BLaER1 treated with 17β-estradiol and CSF1 and Interleukin-3, amounts not matched to agents 10 nM and 100 nM (cell line): ENCODE measurements at regions not wholly inside any gene's neighbourhood (a gene's known extent, or its start where the extent isn't known, plus 50 kb on each side); places are given as distances from the start of the nearest gene placed in this dataset.

Experiments used
- H3K27ac ChIP-seq, 11 experiments: shearing (Covaris generic); formaldehyde crosslinking; 2 replicates each; pipeline ENCODE4 v1.8.1; 2022
- H3K27me3 ChIP-seq, 11 experiments: shearing (Covaris generic); formaldehyde crosslinking; 2 replicates each; pipeline ENCODE4 v1.8.1; 2022
- H3K36me3 ChIP-seq, 11 experiments: shearing (Covaris generic); formaldehyde crosslinking; 2 replicates each; pipeline ENCODE4 v1.8.1; 2022
- H3K4me1 ChIP-seq, 10 experiments: shearing (Covaris generic); formaldehyde crosslinking; 2 replicates each; pipeline ENCODE4 v1.8.1; 2022
- H3K4me2 ChIP-seq, 11 experiments: shearing (Covaris generic); formaldehyde crosslinking; 2 replicates each; pipeline ENCODE4 v1.8.1; 2022
- H3K4me3 ChIP-seq, 10 experiments: shearing (Covaris generic); formaldehyde crosslinking; 2 replicates each; pipeline ENCODE4 v1.8.1; 2022
- H3K9ac ChIP-seq, 11 experiments: shearing (Covaris generic); formaldehyde crosslinking; 2 replicates each; pipeline ENCODE4 v1.8.1; 2022
- H3K9me3 ChIP-seq, 11 experiments: shearing (Covaris generic); formaldehyde crosslinking; replicated peaks in 1 of 11; 2 replicates each; pipeline ENCODE4 v1.8.1; 2022
- H4K20me1 ChIP-seq, 11 experiments: shearing (Covaris generic); formaldehyde crosslinking; 2 replicates each; pipeline ENCODE4 v1.8.1; 2022
- Cebpa-rat ChIP-seq, 11 experiments: shearing (Covaris generic); IDR thresholded peaks; 2 replicates each; pipeline ENCODE4 v1.8.1; 2022

- Histone ChIP-seq H3K4me1 (no peaks in the 10 kb centered on the region), H3K9ac (no peak overlapping the region), H3K4me3 (no peak overlapping the region), H3K4me2 (no peak overlapping the region), H4K20me1 (no peaks in the 10 kb centered on the region; a peak in 1 of 22 replicates), H3K9me3 (peaks cover 0 to 22% (median 8%) of the 10 kb centered on the region in 11 experiments; a peak in 12 of 22 replicates), H3K27me3 (no peaks in the 10 kb centered on the region), H3K27ac (no peak overlapping the region), H3K36me3 (no peaks in the 10 kb centered on the region)
- no peak for TF ChIP-seq Cebpa-rat (IDR thresholded peaks at IDR 0.05)
These were observed 293.0 kb downstream of the GRB14 start for GRCh38 chr2:164328310-164328709.

- no peaks in the 10 kb centered on the region for H3K36me3 ChIP-seq
- peaks cover 0 to 33% (median 9%) of the 10 kb centered on the region in 11 experiments; a peak in 14 of 22 replicates for H3K9me3 ChIP-seq
- no peak for TF ChIP-seq Cebpa-rat (IDR thresholded peaks at IDR 0.05)
- no peaks in the 10 kb centered on the region; a peak in 1 of 22 replicates for H4K20me1 ChIP-seq
- H3K4me3 ChIP-seq = no peak overlapping the region
- no peaks in the 10 kb centered on the region for H3K4me1 ChIP-seq
- H3K4me2 ChIP-seq = no peak overlapping the region
- no peak overlapping the region for H3K9ac ChIP-seq
- H3K27me3 ChIP-seq = no peaks in the 10 kb centered on the region
- no peak overlapping the region for H3K27ac ChIP-seq
These were observed 297.3 kb downstream of the GRB14 start for GRCh38 chr2:164323978-164324377.

GRCh38 chr2:164314148-164314547, 307.1 kb downstream of the GRB14 start:
- Histone ChIP-seq H3K4me3 (no peak overlapping the region), H3K27ac (no peak overlapping the region), H3K36me3 (no peaks in the 10 kb centered on the region), H3K4me1 (no peaks in the 10 kb centered on the region), H3K4me2 (no peak overlapping the region), H4K20me1 (no peaks in the 10 kb centered on the region; a peak in 1 of 22 replicates), H3K27me3 (no peaks in the 10 kb centered on the region), H3K9me3 (no peaks in the 10 kb centered on the region), H3K9ac (no peak overlapping the region)
- TF ChIP-seq Cebpa-rat (IDR thresholded peaks at IDR 0.05) = no peak

DNA sequence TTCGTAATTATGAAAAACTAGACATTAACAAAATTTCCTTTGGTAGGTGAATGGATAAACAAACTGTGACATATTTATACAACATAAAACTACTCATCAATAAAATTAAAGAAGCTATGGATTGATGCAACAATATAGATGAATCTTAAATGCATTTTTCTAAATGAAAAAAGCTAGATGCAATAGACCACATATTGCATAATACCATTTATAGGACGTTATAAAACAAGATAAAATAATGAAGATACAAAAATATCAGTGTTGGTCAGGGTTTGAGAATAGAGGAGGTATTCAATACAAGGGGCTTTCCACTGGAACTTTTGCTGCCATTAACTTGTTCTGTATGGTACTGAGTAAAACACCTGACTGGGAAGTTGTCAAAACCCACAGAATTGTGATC, 314.4 kb downstream of the GRB14 start:
- Histone ChIP-seq H3K4me2 (no peak overlapping the region), H3K4me1 (no peaks in the 10 kb centered on the region), H4K20me1 (no peaks in the 10 kb centered on the region; a peak in 1 of 22 replicates), H3K4me3 (no peak overlapping the region), H3K27ac (no peak overlapping the region), H3K27me3 (no peaks in the 10 kb centered on the region), H3K9ac (no peak overlapping the region), H3K36me3 (no peaks in the 10 kb centered on the region), H3K9me3 (no peaks in the 10 kb centered on the region)
- no peak for TF ChIP-seq Cebpa-rat (IDR thresholded peaks at IDR 0.05)

DNA sequence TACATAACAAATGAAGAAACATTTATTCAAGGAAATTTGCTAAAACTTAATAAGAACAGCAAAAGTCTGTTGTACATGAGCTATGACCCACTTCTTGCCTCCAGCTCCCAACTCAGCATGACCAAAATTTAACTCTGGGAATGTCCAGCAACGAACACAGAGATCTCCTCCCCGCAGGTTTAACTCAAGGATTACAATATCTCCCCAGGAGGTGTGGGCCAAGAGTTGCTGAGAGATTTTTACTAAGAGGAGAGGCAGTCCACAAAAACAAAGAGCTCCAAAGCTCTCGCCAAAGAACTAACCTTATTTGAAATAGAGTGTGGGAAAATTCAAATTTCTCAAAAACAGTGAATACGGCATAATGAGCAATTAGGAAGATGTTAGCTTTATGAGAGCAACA, 318.5 kb downstream of the GRB14 start:
- Histone ChIP-seq H3K36me3 (no peaks in the 10 kb centered on the region), H3K4me2 (no peak overlapping the region), H4K20me1 (no peaks in the 10 kb centered on the region), H3K9me3 (no peaks in the 10 kb centered on the region), H3K27me3 (no peaks in the 10 kb centered on the region), H3K4me1 (no peaks in the 10 kb centered on the region), H3K4me3 (no peak overlapping the region), H3K9ac (no peak overlapping the region), H3K27ac (no peak overlapping the region)
- TF ChIP-seq Cebpa-rat (IDR thresholded peaks at IDR 0.05) = no peak

DNA sequence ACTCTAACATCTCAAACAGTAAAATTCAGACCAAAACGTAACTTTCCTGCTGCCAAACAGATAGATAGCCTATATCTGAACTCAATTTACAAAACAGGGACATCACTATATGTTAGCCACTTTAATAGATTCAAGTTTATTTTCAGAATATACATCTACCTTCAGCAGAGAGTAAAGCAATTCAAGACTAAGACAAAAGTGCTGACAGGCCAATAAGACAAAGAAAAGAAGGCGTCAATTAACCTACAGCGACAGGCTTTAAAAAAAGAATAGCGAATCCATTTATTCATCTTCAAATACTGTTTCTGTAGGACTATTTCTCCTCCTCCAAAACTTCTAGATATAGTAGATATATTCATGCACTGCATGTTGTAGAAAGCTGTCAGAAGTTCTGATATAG, 333.0 kb downstream of the GRB14 start:
- H4K20me1 ChIP-seq = no peaks in the 10 kb centered on the region
- no peak for TF ChIP-seq Cebpa-rat (IDR thresholded peaks at IDR 0.05)
- H3K27me3 ChIP-seq = no peaks in the 10 kb centered on the region
- H3K9me3 ChIP-seq = no peaks in the 10 kb centered on the region
- no peak overlapping the region for H3K27ac ChIP-seq
- H3K36me3 ChIP-seq = no peaks in the 10 kb centered on the region
- no peak overlapping the region for H3K9ac ChIP-seq
- H3K4me1 ChIP-seq = no peaks in the 10 kb centered on the region
- H3K4me2 ChIP-seq = no peak overlapping the region
- no peak overlapping the region for H3K4me3 ChIP-seq

DNA sequence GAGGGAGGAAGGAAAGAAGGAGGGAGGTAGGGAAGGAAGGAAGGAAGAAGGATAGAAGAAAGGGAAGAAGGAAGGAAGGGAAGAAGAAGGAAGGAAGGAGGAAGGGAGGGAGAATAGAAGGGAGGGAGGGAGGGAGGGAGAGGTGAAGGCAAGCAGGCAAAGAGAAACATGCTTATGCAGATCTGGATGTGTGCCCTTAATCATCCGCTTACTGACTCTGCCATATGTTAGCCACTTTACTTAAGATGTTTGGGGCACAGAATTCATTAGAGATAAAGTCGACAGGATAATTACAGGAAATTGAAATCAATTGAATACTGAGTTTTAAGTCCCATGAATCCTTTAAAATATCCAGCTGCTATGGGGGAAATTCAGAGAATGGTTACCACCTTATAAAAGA, 334.2 kb downstream of the GRB14 start:
- TF ChIP-seq Cebpa-rat (IDR thresholded peaks at IDR 0.05) = no peak

DNA sequence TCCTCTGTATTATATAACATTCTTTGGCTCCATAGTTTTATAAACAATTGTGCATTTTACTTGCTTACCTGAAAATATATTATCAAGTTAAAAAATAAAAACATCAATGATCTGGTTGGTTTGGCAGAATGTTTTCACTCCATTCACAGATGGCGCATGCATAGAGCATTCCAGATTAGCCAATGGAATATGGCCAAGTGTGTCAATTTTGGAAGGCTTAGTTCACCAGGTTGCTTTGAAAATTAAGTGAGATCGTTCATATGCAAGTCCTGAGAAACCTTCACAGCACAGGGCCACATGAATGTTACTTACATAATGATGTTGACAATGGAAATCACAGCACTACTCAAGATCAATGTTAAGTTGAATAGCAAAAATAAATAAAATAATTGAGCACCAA, 335.7 kb downstream of the GRB14 start:
- Histone ChIP-seq H3K4me2 (no peak overlapping the region), H3K9ac (no peak overlapping the region), H3K27me3 (no peaks in the 10 kb centered on the region), H3K4me3 (no peak overlapping the region), H4K20me1 (no peaks in the 10 kb centered on the region), H3K36me3 (no peaks in the 10 kb centered on the region), H3K9me3 (no peaks in the 10 kb centered on the region), H3K4me1 (peaks cover 0 to 8% (median 0%) of the 10 kb centered on the region in 10 experiments; a peak in 1 of 20 replicates), H3K27ac (no peak overlapping the region)
- no peak for TF ChIP-seq Cebpa-rat (IDR thresholded peaks at IDR 0.05)

More for the DNA sequence above, 334.2 kb downstream of the GRB14 start:
- Histone ChIP-seq H3K27ac (no peak overlapping the region), H3K4me2 (no peak overlapping the region), H4K20me1 (no peaks in the 10 kb centered on the region), H3K27me3 (no peaks in the 10 kb centered on the region), H3K36me3 (no peaks in the 10 kb centered on the region), H3K9me3 (no peaks in the 10 kb centered on the region), H3K4me3 (no peak overlapping the region), H3K4me1 (no peaks in the 10 kb centered on the region), H3K9ac (no peak overlapping the region)

DNA sequence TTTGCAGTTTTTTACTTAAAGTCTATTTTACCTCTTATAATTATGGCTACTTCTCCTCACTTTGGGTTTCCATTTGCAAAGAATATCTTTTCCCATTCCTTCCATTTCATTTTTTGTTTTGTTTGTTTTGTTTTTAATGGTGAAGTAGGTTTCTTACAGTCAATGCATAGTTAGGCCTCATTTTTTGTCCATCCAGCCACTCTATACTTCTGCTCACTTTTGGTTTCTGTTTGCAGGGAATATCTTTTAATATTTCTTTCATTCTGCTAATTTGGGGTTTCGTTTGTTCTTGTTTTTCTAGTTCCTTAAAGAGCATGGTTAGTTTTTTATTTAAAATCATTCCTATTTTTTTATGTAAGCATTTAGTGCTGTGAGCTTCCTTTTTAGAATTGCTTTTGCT, 339.4 kb downstream of the GRB14 start:
- TF ChIP-seq Cebpa-rat (IDR thresholded peaks at IDR 0.05) = no peak
- Histone ChIP-seq H3K4me1 (peaks cover 0 to 8% (median 0%) of the 10 kb centered on the region in 10 experiments; a peak in 1 of 20 replicates), H3K4me2 (peak overlapping the region in 1 of 11 experiments; percentile 17; a peak in 1 of 22 replicates), H3K9me3 (no peaks in the 10 kb centered on the region), H3K27ac (no peak overlapping the region), H3K36me3 (no peaks in the 10 kb centered on the region), H4K20me1 (no peaks in the 10 kb centered on the region), H3K4me3 (no peak overlapping the region), H3K9ac (no peak overlapping the region), H3K27me3 (no peaks in the 10 kb centered on the region)

- Histone ChIP-seq H3K27ac (no peak overlapping the region), H3K9me3 (no peaks in the 10 kb centered on the region), H3K27me3 (no peaks in the 10 kb centered on the region), H3K4me3 (no peak overlapping the region), H3K4me1 (0 out of 20 replicates have a peak, but pooled peaks cover 0 to 2% (median 0%) of the 10 kb centered on the region in 10 experiments), H4K20me1 (no peaks in the 10 kb centered on the region), H3K9ac (no peak overlapping the region), H3K4me2 (no peak overlapping the region), H3K36me3 (no peaks in the 10 kb centered on the region)
- no peak for TF ChIP-seq Cebpa-rat (IDR thresholded peaks at IDR 0.05)
These were observed 345.6 kb downstream of the GRB14 start for GRCh38 chr2:164275659-164276058.
